DND-41 (cell line): ENCODE measurements at regions not wholly inside any gene's neighbourhood (a gene's known extent, or its start where the extent isn't known, plus 50 kb on each side); places are given as distances from the start of the nearest gene placed in this dataset.

Experiments
- CTCF ChIP-seq: IDR thresholded peaks from 2 replicates; pipeline ENCODE4 v1.5.1; 2012; ENCODE audit warnings: borderline replicate concordance, low read length, moderate library complexity, mild to moderate bottlenecking; ENCODE audit not compliant: poor library complexity, severe bottlenecking; ENCODE audit errors: extremely low read depth
- EZH2 ChIP-seq: IDR thresholded peaks from 3 replicates; pipeline ENCODE4 v1.6.1; 2012; ENCODE audit warnings: borderline replicate concordance, low read depth, mild to moderate bottlenecking, moderate library complexity, low read length, inconsistent platforms; ENCODE audit not compliant: severe bottlenecking

GRCh38 chr6:145373826-145374225, 361.5 kb downstream of the EPM2A start:
- TF ChIP-seq CTCF (no peak), EZH2 (no peak)
